ENCODE measurements at regions not wholly inside any gene's neighbourhood (a gene's known extent, or its start where the extent isn't known, plus 50 kb on each side); places are given as distances from the start of the nearest gene placed in this dataset.

DNA sequence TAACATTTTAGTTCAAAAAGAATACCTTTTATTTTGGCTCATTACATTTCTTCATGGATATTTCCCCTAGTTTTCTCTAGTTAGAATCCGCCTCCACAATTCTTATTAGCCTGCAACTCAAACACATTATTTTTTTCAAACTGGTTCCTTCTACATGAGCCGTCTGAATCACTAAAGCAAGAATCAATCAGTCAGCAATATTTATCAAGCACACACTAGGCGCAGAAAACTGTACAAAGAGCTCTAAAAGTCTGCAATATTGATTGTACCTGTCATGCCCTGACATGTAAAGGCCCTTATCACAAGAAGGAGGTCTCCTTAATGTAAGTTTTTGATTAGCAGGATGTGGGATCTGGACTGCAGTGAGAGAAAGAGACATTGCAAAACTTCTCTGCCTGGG, 94.8 kb upstream of the CENPE start:
- no peak overlapping the region for H2AFZ ChIP-seq (ENCODE audit: low read length)
- TF ChIP-seq, protein P1, sequence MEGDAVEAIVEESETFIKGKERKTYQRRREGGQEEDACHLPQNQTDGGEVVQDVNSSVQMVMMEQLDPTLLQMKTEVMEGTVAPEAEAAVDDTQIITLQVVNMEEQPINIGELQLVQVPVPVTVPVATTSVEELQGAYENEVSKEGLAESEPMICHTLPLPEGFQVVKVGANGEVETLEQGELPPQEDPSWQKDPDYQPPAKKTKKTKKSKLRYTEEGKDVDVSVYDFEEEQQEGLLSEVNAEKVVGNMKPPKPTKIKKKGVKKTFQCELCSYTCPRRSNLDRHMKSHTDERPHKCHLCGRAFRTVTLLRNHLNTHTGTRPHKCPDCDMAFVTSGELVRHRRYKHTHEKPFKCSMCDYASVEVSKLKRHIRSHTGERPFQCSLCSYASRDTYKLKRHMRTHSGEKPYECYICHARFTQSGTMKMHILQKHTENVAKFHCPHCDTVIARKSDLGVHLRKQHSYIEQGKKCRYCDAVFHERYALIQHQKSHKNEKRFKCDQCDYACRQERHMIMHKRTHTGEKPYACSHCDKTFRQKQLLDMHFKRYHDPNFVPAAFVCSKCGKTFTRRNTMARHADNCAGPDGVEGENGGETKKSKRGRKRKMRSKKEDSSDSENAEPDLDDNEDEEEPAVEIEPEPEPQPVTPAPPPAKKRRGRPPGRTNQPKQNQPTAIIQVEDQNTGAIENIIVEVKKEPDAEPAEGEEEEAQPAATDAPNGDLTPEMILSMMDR (IDR thresholded peaks at IDR 0.05; ENCODE audit: low read length), result no peak
- TF ChIP-seq EZH2 (IDR thresholded peaks at IDR 0.05; ENCODE audit: borderline replicate concordance, low read length), result no peak

DNA sequence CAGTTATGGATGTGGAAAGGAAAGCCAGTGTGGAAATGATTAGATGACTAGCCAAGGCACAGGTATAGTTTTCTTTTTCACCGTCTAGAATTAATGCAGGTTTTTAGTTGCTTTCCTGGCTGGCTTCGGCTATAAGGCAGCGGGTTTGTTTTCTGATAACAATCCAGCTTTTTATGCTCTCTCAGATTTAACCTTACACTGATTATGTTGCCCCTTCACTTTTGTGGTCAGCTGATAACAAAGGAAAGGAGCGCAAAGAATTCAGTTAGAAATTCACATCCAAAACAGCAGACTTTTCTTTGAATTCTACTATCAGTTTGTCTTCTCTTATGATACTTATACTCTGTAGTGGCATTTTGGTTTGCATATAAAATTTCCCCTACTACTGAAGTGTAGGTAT, 94.2 kb upstream of the CENPE start:
- Histone ChIP-seq H3K27me3 (ENCODE audit: insufficient read depth, low read length) (no peaks in the 10 kb centered on the region), H3K9me2 (ENCODE audit: low read depth, low read length) (no peaks in the 10 kb centered on the region), H3K36me3 (ENCODE audit: insufficient read depth, low read length) (no peaks in the 10 kb centered on the region), H3K9me3 (ENCODE audit: low read length) (no peaks in the 10 kb centered on the region), H3K27ac (ENCODE audit: low read depth, low read length, poor library complexity, severe bottlenecking) (no peak overlapping the region), H3K4me2 (ENCODE audit: low read length) (no peak overlapping the region), H3K9ac (ENCODE audit: low read length) (no peak overlapping the region), H3K79me2 (ENCODE audit: insufficient read depth, low read length) (no peaks in the 10 kb centered on the region), H3F3A (ENCODE audit: insufficient read depth, low read length) (no peaks in the 10 kb centered on the region), H3K4me1 (ENCODE audit: insufficient read depth, low read length, severe bottlenecking) (no peaks in the 10 kb centered on the region), H4K20me1 (ENCODE audit: insufficient read depth, low read length) (no peaks in the 10 kb centered on the region), H3K4me3 (ENCODE audit: low read depth, low read length, poor library complexity, severe bottlenecking) (no peak overlapping the region), H2AFZ (ENCODE audit: low read length) (no peak overlapping the region)
- TF ChIP-seq, protein P1 (IDR thresholded peaks at IDR 0.05; ENCODE audit: low read length), result no peak
- no peak for TF ChIP-seq EZH2 (IDR thresholded peaks at IDR 0.05; ENCODE audit: borderline replicate concordance, low read length)

More for the DNA sequence above, 94.8 kb upstream of the CENPE start:
- no peak overlapping the region for H3K4me3 ChIP-seq (ENCODE audit: low read depth, low read length, poor library complexity, severe bottlenecking)
- no peaks in the 10 kb centered on the region for H3K4me1 ChIP-seq (ENCODE audit: insufficient read depth, low read length, severe bottlenecking)
- H3K27ac ChIP-seq (ENCODE audit: low read depth, low read length, poor library complexity, severe bottlenecking), result no peak overlapping the region
- H4K20me1 ChIP-seq (ENCODE audit: insufficient read depth, low read length), result no peaks in the 10 kb centered on the region
- H3K9me3 ChIP-seq (ENCODE audit: low read length), result no peaks in the 10 kb centered on the region
- H3K79me2 ChIP-seq (ENCODE audit: insufficient read depth, low read length), result no peaks in the 10 kb centered on the region
- H3F3A ChIP-seq (ENCODE audit: insufficient read depth, low read length), result no peaks in the 10 kb centered on the region
- no peaks in the 10 kb centered on the region for H3K27me3 ChIP-seq (ENCODE audit: insufficient read depth, low read length)
- no peak overlapping the region for H3K4me2 ChIP-seq (ENCODE audit: low read length)
- no peak overlapping the region for H3K9ac ChIP-seq (ENCODE audit: low read length)
- no peaks in the 10 kb centered on the region for H3K36me3 ChIP-seq (ENCODE audit: insufficient read depth, low read length)
- no peaks in the 10 kb centered on the region for H3K9me2 ChIP-seq (ENCODE audit: low read depth, low read length)

DNA sequence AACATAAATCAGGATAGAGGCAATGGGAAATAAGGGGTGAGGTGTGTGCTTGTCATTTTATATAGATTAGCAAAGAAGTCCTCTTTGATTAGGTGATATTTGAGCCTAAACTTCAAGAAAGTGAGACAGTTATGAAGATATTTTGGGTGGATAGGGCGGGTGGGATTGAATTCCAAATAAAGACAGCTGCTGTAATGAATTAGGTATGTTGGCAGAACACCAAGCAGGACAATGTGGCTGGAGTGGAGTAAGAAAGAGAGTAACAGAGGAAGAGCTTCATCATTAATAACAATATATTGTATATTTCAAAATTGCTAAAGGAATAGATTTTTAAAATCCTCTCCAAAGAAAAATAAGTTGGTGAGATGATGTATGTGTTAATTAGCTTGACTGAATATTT, 91.0 kb upstream of the CENPE start:
- H3K27me3 ChIP-seq (ENCODE audit: insufficient read depth, low read length), result no peaks in the 10 kb centered on the region
- no peak overlapping the region for H2AFZ ChIP-seq (ENCODE audit: low read length)
- H3K36me3 ChIP-seq (ENCODE audit: insufficient read depth, low read length), result no peaks in the 10 kb centered on the region
- no peak for TF ChIP-seq EZH2 (IDR thresholded peaks at IDR 0.05; ENCODE audit: borderline replicate concordance, low read length)
- TF ChIP-seq, protein P1 (IDR thresholded peaks at IDR 0.05; ENCODE audit: low read length), result no peak
- H3K79me2 ChIP-seq (ENCODE audit: insufficient read depth, low read length), result no peaks in the 10 kb centered on the region
- H3K4me3 ChIP-seq (ENCODE audit: low read depth, low read length, poor library complexity, severe bottlenecking), result no peak overlapping the region
- no peak overlapping the region for H3K4me2 ChIP-seq (ENCODE audit: low read length)
- no peaks in the 10 kb centered on the region for H3K4me1 ChIP-seq (ENCODE audit: insufficient read depth, low read length, severe bottlenecking)
- no peak overlapping the region for H3K27ac ChIP-seq (ENCODE audit: low read depth, low read length, poor library complexity, severe bottlenecking)
- H3K9me3 ChIP-seq (ENCODE audit: low read length), result no peaks in the 10 kb centered on the region
- H4K20me1 ChIP-seq (ENCODE audit: insufficient read depth, low read length), result no peaks in the 10 kb centered on the region
- H3K9me2 ChIP-seq (ENCODE audit: low read depth, low read length), result no peaks in the 10 kb centered on the region
- H3K9ac ChIP-seq (ENCODE audit: low read length), result no peak overlapping the region
- no peaks in the 10 kb centered on the region for H3F3A ChIP-seq (ENCODE audit: insufficient read depth, low read length)

Measured in OCI-LY1 (cell line).